OCI-LY3 (cell line): ENCODE measurements at regions not wholly inside any gene's neighbourhood (a gene's known extent, or its start where the extent isn't known, plus 50 kb on each side); places are given as distances from the start of the nearest gene placed in this dataset.

Experiments
- CTCF ChIP-seq: fragments of 200-600, 300-600 bp; sonication (generic); IDR thresholded peaks from 2 replicates; pipeline ENCODE4 v1.5.1; 2014; ENCODE audit warnings: antibody characterized with exemption, low read length, low read depth
- EZH2phosphoT487 ChIP-seq: fragments of 200-600 bp; shearing (Covaris generic); IDR thresholded peaks from 2 replicates; pipeline ENCODE4 v1.6.1; 2018; ENCODE audit warnings: antibody characterized with exemption, mixed run types, low read depth

- TF ChIP-seq CTCF = no peak
- TF ChIP-seq EZH2phosphoT487 = no peak
These were observed 58.6 kb upstream of the BACH1 start for GRCh38 chr21:29240136-29240535.
